ENCODE measurements at regions not wholly inside any gene's neighbourhood (a gene's known extent, or its start where the extent isn't known, plus 50 kb on each side); places are given as distances from the start of the nearest gene placed in this dataset.

DNA sequence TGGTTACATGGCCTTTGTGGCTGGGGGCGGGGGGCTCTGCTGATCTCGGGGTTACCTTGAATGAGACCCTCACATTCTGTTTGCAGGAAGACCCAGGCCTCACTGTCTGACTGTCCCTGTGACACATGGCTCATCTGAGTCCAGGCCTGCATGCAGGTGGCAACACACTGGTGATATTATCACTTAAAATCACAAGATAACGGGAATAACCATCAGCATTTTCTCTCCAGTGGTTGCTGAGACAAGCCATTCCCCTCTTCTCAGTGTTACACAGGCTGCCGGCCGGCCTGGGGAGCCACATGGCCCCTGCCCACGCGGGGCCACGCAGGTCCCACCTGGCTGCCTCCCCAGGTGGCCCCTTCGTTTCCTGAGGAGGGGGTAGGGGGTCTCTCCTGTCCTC lies 197.6 kb downstream of the ENGASE start:
- WGBS, 2 experiments (ENCODE audit: low coverage in 1 of 2, low lambda C conversion rate in 2 of 2, missing lambda C conversion rate in 2 of 2): 30 to 37% methylated on average over 9 of the region's 9 CpGs
- H2AFZ ChIP-seq: no peak overlapping the region
- H3K79me2 ChIP-seq (ENCODE audit: insufficient read depth): no peaks in the 10 kb centered on the region
- no peaks in the 10 kb centered on the region for H3K9me2 ChIP-seq (ENCODE audit: insufficient read depth)
- H3F3A ChIP-seq (ENCODE audit: insufficient read depth): no peaks in the 10 kb centered on the region
- in situ Hi-C loops (cut with MboI): no loop called here
- H3K4me1 ChIP-seq (ENCODE audit: insufficient read depth): no peaks in the 10 kb centered on the region
- no peaks in the 10 kb centered on the region for H4K20me1 ChIP-seq (ENCODE audit: insufficient read depth)
- H3K9ac ChIP-seq: no peak overlapping the region
- peaks cover 11% of the 10 kb centered on the region for H3K27me3 ChIP-seq (replicated peaks; ENCODE audit: insufficient read depth)
- no peaks in the 10 kb centered on the region for H3K36me3 ChIP-seq (ENCODE audit: low read depth)
- DNase-seq: no peak
- H3K27ac ChIP-seq: no peak overlapping the region
- H3K9me3 ChIP-seq (ENCODE audit: low read depth): no peaks in the 10 kb centered on the region
- no peak overlapping the region for H3K4me2 ChIP-seq (ENCODE audit: unreplicated experiment)
- H3K4me3 ChIP-seq: no peak overlapping the region
- TF ChIP-seq EZH2 (IDR thresholded peaks at IDR 0.05; ENCODE audit: insufficient read depth, poor library complexity, severe bottlenecking): no peak
- TF ChIP-seq EZH2phosphoT487 (IDR thresholded peaks at IDR 0.05; ENCODE audit: insufficient read depth, low read depth): no peak

DNA sequence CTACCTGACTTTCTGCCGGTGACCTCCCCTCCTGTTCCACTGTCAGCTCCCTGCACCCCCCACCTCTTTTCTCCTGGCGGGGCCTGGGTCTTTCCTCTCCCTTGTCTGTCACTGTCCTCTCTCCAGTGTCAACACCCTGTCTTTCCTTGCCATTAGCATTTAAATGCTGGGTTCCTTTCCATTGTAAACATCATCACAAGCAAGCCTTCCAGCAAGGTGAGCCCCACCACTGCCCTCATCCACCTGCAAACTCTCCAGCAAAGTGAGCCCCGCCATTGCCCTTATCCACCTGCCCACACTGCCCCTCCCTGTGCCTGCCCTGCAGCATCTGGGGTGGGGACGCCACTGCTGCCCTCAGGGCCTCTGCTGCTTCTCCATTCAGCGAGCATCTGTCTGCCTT lies 195.0 kb downstream of the ENGASE start:
- Histone ChIP-seq H3K4me2 (ENCODE audit: unreplicated experiment) (no peak overlapping the region), H3K36me3 (ENCODE audit: low read depth) (no peaks in the 10 kb centered on the region), H4K20me1 (ENCODE audit: insufficient read depth) (no peaks in the 10 kb centered on the region), H3K4me3 (no peak overlapping the region), H3F3A (ENCODE audit: insufficient read depth) (no peaks in the 10 kb centered on the region), H3K9ac (no peak overlapping the region), H3K9me3 (ENCODE audit: low read depth) (no peaks in the 10 kb centered on the region), H3K79me2 (ENCODE audit: insufficient read depth) (no peaks in the 10 kb centered on the region), H3K27ac (no peak overlapping the region), H2AFZ (no peak overlapping the region), H3K9me2 (ENCODE audit: insufficient read depth) (no peaks in the 10 kb centered on the region), H3K4me1 (ENCODE audit: insufficient read depth) (no peaks in the 10 kb centered on the region), H3K27me3 (replicated peaks; ENCODE audit: insufficient read depth) (peaks cover 36% of the 10 kb centered on the region)
- DNase-seq: no peak
- in situ Hi-C loops (cut with MboI): no loop called here
- WGBS, 2 experiments (ENCODE audit: low coverage in 1 of 2, low lambda C conversion rate in 2 of 2, missing lambda C conversion rate in 2 of 2): 7 to 9% methylated on average over 5 of the region's 5 CpGs
- TF ChIP-seq EZH2phosphoT487 (IDR thresholded peaks at IDR 0.05; ENCODE audit: insufficient read depth, low read depth) (no peak), EZH2 (IDR thresholded peaks at IDR 0.05; ENCODE audit: insufficient read depth, poor library complexity, severe bottlenecking) (no peak)

DNA sequence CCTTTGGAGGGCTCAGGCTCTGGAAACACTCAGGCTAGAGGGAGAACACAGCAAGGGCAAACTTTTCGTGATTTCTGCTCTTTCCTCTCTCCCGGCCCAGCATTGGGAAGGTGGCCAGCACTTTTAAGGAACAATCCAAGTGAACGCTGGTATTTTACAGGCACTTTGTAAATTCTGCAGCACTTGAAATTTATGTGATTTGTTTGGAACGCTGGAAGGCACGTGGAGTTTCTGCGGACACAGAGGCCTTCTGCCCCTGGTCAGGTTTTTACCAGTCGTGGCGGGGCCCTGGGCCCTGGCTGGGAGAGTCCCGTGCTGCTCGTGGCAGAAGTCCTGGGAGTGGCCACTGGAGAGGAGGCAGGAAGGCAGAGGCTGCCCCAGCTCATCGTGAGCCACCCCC lies 188.6 kb downstream of the ENGASE start:
- Histone ChIP-seq H3K79me2 (ENCODE audit: insufficient read depth) (no peaks in the 10 kb centered on the region), H3K9me3 (ENCODE audit: low read depth) (no peaks in the 10 kb centered on the region), H2AFZ (no peak overlapping the region), H3K4me2 (ENCODE audit: unreplicated experiment) (no peak overlapping the region), H3K9ac (no peak overlapping the region), H3K4me1 (ENCODE audit: insufficient read depth) (no peaks in the 10 kb centered on the region), H3F3A (ENCODE audit: insufficient read depth) (no peaks in the 10 kb centered on the region), H3K4me3 (no peak overlapping the region), H3K27me3 (replicated peaks; ENCODE audit: insufficient read depth) (peaks cover 37% of the 10 kb centered on the region), H4K20me1 (ENCODE audit: insufficient read depth) (no peaks in the 10 kb centered on the region), H3K9me2 (ENCODE audit: insufficient read depth) (no peaks in the 10 kb centered on the region), H3K27ac (no peak overlapping the region), H3K36me3 (ENCODE audit: low read depth) (no peaks in the 10 kb centered on the region)
- TF ChIP-seq EZH2phosphoT487 (IDR thresholded peaks at IDR 0.05; ENCODE audit: insufficient read depth, low read depth) (no peak), EZH2 (IDR thresholded peaks at IDR 0.05; ENCODE audit: insufficient read depth, poor library complexity, severe bottlenecking) (no peak)
- WGBS, 2 experiments (ENCODE audit: low coverage in 1 of 2, low lambda C conversion rate in 2 of 2, missing lambda C conversion rate in 2 of 2): 33 to 34% methylated on average over 11 of the region's 11 CpGs
- DNase-seq: no peak
- in situ Hi-C loops (cut with MboI): no loop called here

DNA sequence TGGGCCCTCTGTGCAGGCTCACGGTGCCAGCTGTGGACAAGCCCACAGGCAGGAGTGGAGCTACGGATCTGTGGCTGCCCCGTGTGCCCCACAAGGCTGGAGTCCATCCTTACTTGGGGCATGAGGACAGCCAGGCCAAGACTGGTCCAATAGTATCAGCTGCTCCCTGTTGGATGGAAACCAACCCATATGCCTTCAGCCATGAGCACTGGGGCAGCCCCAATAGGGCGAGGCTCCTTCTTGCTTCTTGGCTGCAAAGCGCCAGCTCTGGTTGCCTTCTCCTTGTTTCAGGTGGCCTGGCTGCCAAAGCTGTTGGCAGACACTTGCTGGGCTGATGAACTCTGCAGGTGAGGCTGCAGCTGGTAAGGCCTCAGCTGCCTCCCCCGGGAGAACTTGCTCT lies 188.0 kb downstream of the ENGASE start:
- TF ChIP-seq EZH2 (IDR thresholded peaks at IDR 0.05; ENCODE audit: insufficient read depth, poor library complexity, severe bottlenecking): no peak
- no peak for TF ChIP-seq EZH2phosphoT487 (IDR thresholded peaks at IDR 0.05; ENCODE audit: insufficient read depth, low read depth)
- Histone ChIP-seq H3K4me3 (no peak overlapping the region), H3K9me2 (ENCODE audit: insufficient read depth) (no peaks in the 10 kb centered on the region), H3K27me3 (replicated peaks; ENCODE audit: insufficient read depth) (peaks cover 41% of the 10 kb centered on the region), H3K36me3 (ENCODE audit: low read depth) (no peaks in the 10 kb centered on the region), H3K9ac (no peak overlapping the region), H3K4me2 (ENCODE audit: unreplicated experiment) (no peak overlapping the region), H3K9me3 (ENCODE audit: low read depth) (no peaks in the 10 kb centered on the region), H3K4me1 (ENCODE audit: insufficient read depth) (no peaks in the 10 kb centered on the region), H3F3A (ENCODE audit: insufficient read depth) (no peaks in the 10 kb centered on the region), H2AFZ (no peak overlapping the region), H3K79me2 (ENCODE audit: insufficient read depth) (no peaks in the 10 kb centered on the region), H3K27ac (no peak overlapping the region), H4K20me1 (ENCODE audit: insufficient read depth) (no peaks in the 10 kb centered on the region)
- WGBS, 2 experiments (ENCODE audit: low coverage in 1 of 2, low lambda C conversion rate in 2 of 2, missing lambda C conversion rate in 2 of 2): 36 to 39% methylated on average over 4 to 6 of the region's 6 CpGs
- no peak for DNase-seq
- in situ Hi-C loops (cut with MboI): no loop called here

Data from GM23248 (cell line).